Left ventricle myocardium inferior (tissue), 1 donor: ENCODE measurements at regions not wholly inside any gene's neighbourhood (a gene's known extent, or its start where the extent isn't known, plus 50 kb on each side); places are given as distances from the start of the nearest gene placed in this dataset.
"Not testable (repeated sequence)": the region's sequence is repeated elsewhere in the genome, so short reads cannot be mapped to it uniquely, and the experiment has no call there.

Experiments
- DNase-seq: peaks from one replicate; pipeline ENCODE4 v3.0.0-alpha.2; 2020
- H3K27ac ChIP-seq: fragments of 200-600 bp; replicated peaks from 2 replicates; pipeline ENCODE4 v1.8.0; 2021
- H3K27me3 ChIP-seq: fragments of 200-600 bp; 2 replicates; pipeline ENCODE4 v1.8.0; 2021; ENCODE audit warnings: low read depth
- H3K36me3 ChIP-seq: fragments of 200-600 bp; 2 replicates; pipeline ENCODE4 v1.8.0; 2021
- H3K4me1 ChIP-seq: fragments of 200-600 bp; 2 replicates; pipeline ENCODE4 v1.8.0; 2021
- H3K4me3 ChIP-seq: fragments of 200-600 bp; 2 replicates; pipeline ENCODE4 v1.8.0; 2021; ENCODE audit warnings: mild to moderate bottlenecking, moderate library complexity
- H3K9me3 ChIP-seq: fragments of 200-600 bp; replicated peaks from 2 replicates; pipeline ENCODE4 v1.8.0; 2021
- CTCF ChIP-seq: fragments of 200-600 bp; IDR thresholded peaks from 2 replicates; pipeline ENCODE4 v1.8.0; 2021; ENCODE audit warnings: antibody characterized with exemption, mild to moderate bottlenecking, borderline replicate concordance
- intact Hi-C: fragments of 100-400 bp; cut with micrococcal nuclease; formaldehyde crosslinking; loops from one replicate; pipeline ENCODE4 v1.11.0; 2022
- donor health status: DM: no; HTN: yes; CAD: no; lungs with severe emphysema.

DNA sequence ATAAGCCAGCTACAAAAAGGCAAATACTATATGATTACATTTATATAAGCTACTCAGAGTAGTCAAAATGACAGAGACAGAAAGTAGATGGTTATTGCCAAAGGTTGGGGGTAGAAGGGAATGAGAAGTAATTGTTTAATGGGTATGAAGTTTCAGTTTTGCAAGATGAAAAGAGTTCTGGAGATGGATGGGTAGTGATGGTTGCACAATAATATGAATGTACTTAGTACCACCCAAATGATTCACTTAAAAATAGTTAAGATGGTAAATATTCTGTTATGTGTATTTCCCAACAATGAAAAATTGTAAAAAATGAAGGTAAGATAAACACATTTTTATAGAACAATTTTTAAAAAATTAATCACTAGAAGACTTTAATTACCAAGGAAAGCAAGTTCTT, 448.4 kb downstream of the ADCYAP1 start:
- Histone ChIP-seq H3K27ac (no peak overlapping the region), H3K36me3 (no peaks in the 10 kb centered on the region), H3K9me3 (peaks cover 6% of the 10 kb centered on the region), H3K27me3 (no peaks in the 10 kb centered on the region), H3K4me1 (no peaks in the 10 kb centered on the region), H3K4me3 (no peak overlapping the region)
- intact Hi-C loops: no loop called here
- no peak for TF ChIP-seq CTCF
- no peak for DNase-seq

DNA sequence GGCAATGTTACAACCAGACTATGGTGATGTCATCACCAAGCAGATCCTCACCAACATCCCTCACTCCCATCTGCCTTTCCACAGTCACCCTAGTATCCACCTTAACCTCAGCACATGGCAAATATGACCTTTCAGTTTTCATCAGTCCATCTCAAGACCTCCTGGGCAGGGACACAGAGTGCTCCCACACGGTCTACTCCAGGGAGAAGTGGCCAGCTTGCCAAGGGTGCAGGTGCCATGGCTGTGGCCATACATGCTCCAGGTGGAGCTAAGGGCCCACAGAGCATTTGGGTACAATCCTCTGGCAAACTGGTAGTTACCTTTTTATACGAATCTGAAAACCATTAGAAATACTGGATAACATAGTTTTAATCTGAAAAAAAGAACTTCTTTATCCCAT, 453.1 kb downstream of the ADCYAP1 start:
- no peak for TF ChIP-seq CTCF
- intact Hi-C loops: no loop called here
- no peak for DNase-seq

DNA sequence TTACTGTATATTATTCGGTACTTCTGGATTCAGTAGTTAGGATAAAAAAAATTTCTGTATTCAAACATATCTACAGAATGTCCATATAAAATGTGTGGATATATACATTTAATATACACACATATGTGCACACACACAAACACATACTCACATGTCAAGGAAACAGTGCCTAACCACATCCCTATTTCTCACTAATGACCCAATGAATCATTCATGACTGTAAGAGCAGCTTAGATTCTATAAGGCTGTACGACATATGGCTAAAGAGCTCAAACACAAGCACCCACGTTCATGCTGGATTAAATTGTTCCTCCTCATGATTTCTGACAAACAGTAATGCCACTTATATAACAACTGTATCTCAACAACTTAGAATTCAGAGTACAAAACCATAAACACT, 457.3 kb downstream of the ADCYAP1 start:
- H3K9me3 ChIP-seq: peaks cover 6% of the 10 kb centered on the region
- H3K4me3 ChIP-seq: no peak overlapping the region
- no peak overlapping the region for H3K27ac ChIP-seq
- no peaks in the 10 kb centered on the region for H3K4me1 ChIP-seq
- H3K27me3 ChIP-seq: no peaks in the 10 kb centered on the region
- TF ChIP-seq CTCF: no peak
- DNase-seq: no peak
- H3K36me3 ChIP-seq: no peaks in the 10 kb centered on the region
- intact Hi-C loops: no loop called here

More for the DNA sequence above, 453.1 kb downstream of the ADCYAP1 start:
- Histone ChIP-seq H3K9me3 (peaks cover 13% of the 10 kb centered on the region), H3K36me3 (no peaks in the 10 kb centered on the region), H3K4me1 (no peaks in the 10 kb centered on the region), H3K27me3 (no peaks in the 10 kb centered on the region), H3K27ac (no peak overlapping the region), H3K4me3 (no peak overlapping the region)

DNA sequence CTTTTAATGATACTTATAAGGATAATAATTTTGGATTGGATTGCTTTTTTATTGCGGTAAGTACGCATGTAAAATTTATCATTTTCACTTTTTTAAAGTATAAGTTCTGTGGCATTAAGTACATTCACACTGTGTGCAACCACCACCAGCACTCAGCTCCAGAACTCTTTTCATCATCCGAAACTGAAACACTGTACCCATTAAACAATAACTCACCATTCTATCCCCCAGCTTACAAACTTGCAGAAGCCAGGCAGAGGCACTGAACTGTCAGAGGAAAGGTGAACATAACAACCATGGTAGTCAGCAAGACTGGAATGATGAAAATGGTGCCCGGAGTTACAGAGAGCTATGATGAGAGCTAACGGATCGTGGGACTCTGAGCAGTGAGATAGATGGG, 465.9 kb downstream of the ADCYAP1 start:
- no peaks in the 10 kb centered on the region for H3K27me3 ChIP-seq
- H3K9me3 ChIP-seq: no peaks in the 10 kb centered on the region
- no peaks in the 10 kb centered on the region for H3K36me3 ChIP-seq
- no peaks in the 10 kb centered on the region for H3K4me1 ChIP-seq
- no peak overlapping the region for H3K4me3 ChIP-seq
- TF ChIP-seq CTCF: no peak
- no peak for DNase-seq
- no peak overlapping the region for H3K27ac ChIP-seq
- intact Hi-C loops: no loop called here

GRCh38 chr18:1371724-1372123, 467.1 kb downstream of the ADCYAP1 start:
- no peak for DNase-seq
- Histone ChIP-seq H3K36me3 (no peaks in the 10 kb centered on the region), H3K27me3 (no peaks in the 10 kb centered on the region), H3K9me3 (no peaks in the 10 kb centered on the region), H3K27ac (no peak overlapping the region), H3K4me1 (no peaks in the 10 kb centered on the region), H3K4me3 (no peak overlapping the region)
- no peak for TF ChIP-seq CTCF
- intact Hi-C loops: no loop called here

DNA sequence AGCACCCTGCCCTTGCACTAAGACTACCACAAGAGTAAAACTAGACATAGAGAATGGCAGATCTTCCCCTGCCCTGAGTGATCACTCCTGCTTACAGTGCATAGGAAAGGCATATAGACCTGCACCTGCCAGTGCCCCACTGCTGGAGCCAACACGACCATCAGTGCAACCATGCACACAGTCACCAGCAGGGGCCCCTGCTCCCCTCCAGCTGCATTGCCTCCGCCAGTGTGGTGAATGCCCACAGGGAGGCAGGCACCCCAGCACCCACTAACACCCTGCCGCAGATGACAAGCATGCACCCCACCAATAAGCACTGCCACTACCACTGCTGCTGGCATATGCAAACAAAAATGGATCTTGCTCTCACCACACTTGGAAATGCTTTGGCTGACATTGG, 478.8 kb downstream of the ADCYAP1 start:
- no peak for DNase-seq
- Histone ChIP-seq H3K36me3 (no peaks in the 10 kb centered on the region), H3K4me3 (no peak overlapping the region), H3K4me1 (no peaks in the 10 kb centered on the region), H3K27ac (no peak overlapping the region), H3K9me3 (peaks cover 64% of the 10 kb centered on the region), H3K27me3 (no peaks in the 10 kb centered on the region)
- TF ChIP-seq CTCF: no peak
- intact Hi-C loops: no loop called here

DNA sequence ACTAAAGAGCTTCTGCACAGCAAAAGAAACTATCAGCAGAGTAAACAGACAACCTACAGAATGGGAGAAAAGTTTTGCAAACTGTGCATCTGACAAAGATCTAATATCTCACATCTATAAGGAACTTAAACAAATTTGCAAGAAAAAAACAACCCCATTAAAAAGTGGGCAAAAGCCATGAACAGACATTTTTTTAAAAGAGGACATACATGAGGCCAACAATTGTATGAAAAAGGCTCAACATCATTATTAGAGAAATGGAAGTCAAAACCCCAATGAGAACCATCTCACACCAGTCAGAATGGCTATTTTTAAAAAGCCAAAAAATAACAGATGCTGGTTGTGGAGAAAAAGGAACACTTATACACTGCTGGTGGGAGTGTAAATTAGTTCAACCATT, 483.8 kb downstream of the ADCYAP1 start:
- H3K4me1 ChIP-seq, H3K4me3 ChIP-seq, H3K36me3 ChIP-seq, H3K27me3 ChIP-seq, intact Hi-C loops, DNase-seq, H3K27ac ChIP-seq: not testable (repeated sequence)
- peaks cover 49% of the 10 kb centered on the region for H3K9me3 ChIP-seq
